Spleen (tissue), 11 donors: ENCODE measurements at regions not wholly inside any gene's neighbourhood (a gene's known extent, or its start where the extent isn't known, plus 50 kb on each side); places are given as distances from the start of the nearest gene placed in this dataset.

Source experiments
- DNase-seq: peaks from one replicate; pipeline ENCODE4 v3.0.0-alpha.2; 2020
- H3K27ac ChIP-seq, 8 donors: fragments of 200-600 bp; sonication (generic) in 7 of 8; 1 replicate in 4 of 8; 2 replicates in 4 of 8; pipeline versions ENCODE4 v1.5.0 to v1.8.0; 2016 to 2021; ENCODE audit warnings: inconsistent platforms in 4 of 8, mild to moderate bottlenecking in 4 of 8, moderate library complexity in 1 of 8
- H3K27me3 ChIP-seq, 7 donors: fragments of 200-600 bp; sonication (generic) in 6 of 7; replicated peaks in 1 of 7; 1 replicate in 4 of 7; 2 replicates in 3 of 7; pipeline versions ENCODE4 v1.5.0 to v1.8.0; 2016 to 2021; ENCODE audit warnings: inconsistent platforms in 3 of 7, mild to moderate bottlenecking in 1 of 7
- H3K36me3 ChIP-seq, 6 donors: fragments of 200-600 bp; sonication (generic) in 5 of 6; 1 replicate in 4 of 6; 2 replicates in 2 of 6; pipeline versions ENCODE4 v1.5.0 to v1.8.0; 2016 to 2021; ENCODE audit warnings: inconsistent platforms in 2 of 6
- H3K4me1 ChIP-seq, 6 donors: fragments of 200-600 bp; sonication (generic) in 5 of 6; 1 replicate in 3 of 6; 2 replicates in 3 of 6; pipeline versions ENCODE4 v1.5.0 to v1.8.0; 2016 to 2021; ENCODE audit warnings: inconsistent platforms in 3 of 6
- H3K4me3 ChIP-seq, 8 donors: fragments of 200-600 bp; sonication (generic) in 7 of 8; 1 replicate in 4 of 8; 2 replicates in 4 of 8; pipeline versions ENCODE4 v1.5.0 to v1.8.0; 2016 to 2021; ENCODE audit warnings: inconsistent platforms in 4 of 8, mild to moderate bottlenecking in 4 of 8, moderate library complexity in 2 of 8
- H3K9me3 ChIP-seq, 8 donors: fragments of 200-600 bp; sonication (generic) in 7 of 8; 1 replicate in 4 of 8; 2 replicates in 4 of 8; pipeline versions ENCODE4 v1.5.0 to v1.8.0; 2016 to 2021; ENCODE audit warnings: inconsistent platforms in 4 of 8
- CTCF ChIP-seq, 11 experiments: fragments of 200-600 bp in 7 of 11; fragments of 450-650 bp in 4 of 11; sonication (generic) in 4 of 11; IDR thresholded peaks in 8 of 11; conservative IDR thresholded peaks in 3 of 11; 1 replicate in 7 of 11; 2 replicates in 4 of 11; pipeline versions ENCODE4 v1.4.0 to v1.8.0; 2016 to 2021; ENCODE audit warnings: antibody characterized with exemption in 11 of 11, inconsistent platforms in 4 of 11, mild to moderate bottlenecking in 1 of 11
- POLR2A ChIP-seq, 3 donors: fragments of 450-650 bp; IDR thresholded peaks; one replicate each; pipeline ENCODE4 v1.5.1; 2017; ENCODE audit warnings: antibody characterized with exemption in 3 of 3, mild to moderate bottlenecking in 1 of 3
- POLR2AphosphoS5 ChIP-seq, 3 donors: sonication (generic); formaldehyde crosslinking; IDR thresholded peaks; one replicate each; pipeline ENCODE4 v1.5.1; 2017; ENCODE audit warnings: antibody characterized with exemption in 3 of 3
- WGBS, 5 donors: extraction: QIAGEN DNeasy Blood & Tissue Kit in 3 of 5; methylation state at CpG; one replicate each; pipeline versions ENCODE4 v1.1.5 to v1.1.7; 2013 to 2018; 5-methylcytosine and 5-hydroxymethylcytosine counted together
- intact Hi-C: fragments of 100-400 bp; cut with DNase I; formaldehyde crosslinking; loops from one replicate; pipeline ENCODE4 v1.15.0; 2023; ENCODE audit warnings: low total_unique reads
- donor health status: healthy with polysubstance abuse.
- donor health status: DM: no; HTN: no; CAD: no; lungs with moderate emphysema.
- donor health status: DM: no; HTN: no; CAD: no.
- donor health status: Bipolar disorder and iron deficiency.
- donor health status: healthy.
- donor health status: DM: no; HTN: no; CAD: no.
- donor health status: DM: yes; HTN: yes; CAD: no.

- no peak for DNase-seq
- Histone ChIP-seq H3K27me3 (no peaks in the 10 kb centered on the region), H3K27ac (no peak overlapping the region), H3K36me3 (no peaks in the 10 kb centered on the region), H3K4me1 (no peaks in the 10 kb centered on the region), H3K9me3 (peaks cover 0 to 14% (median 10%) of the 10 kb centered on the region in 8 donors), H3K4me3 (no peak overlapping the region)
- intact Hi-C loops = no loop called here
- TF ChIP-seq POLR2AphosphoS5 (IDR thresholded peaks at IDR 0.05) = no peak
- TF ChIP-seq CTCF (IDR thresholded peaks at IDR 0.05 in 8 of 11, conservative IDR thresholded peaks at IDR 0.05 in 3 of 11) = no peak
- no peak for TF ChIP-seq POLR2A (IDR thresholded peaks at IDR 0.05)
- WGBS, 5 donors = 26 to 47% (median 36%) methylated on average over 3 of the region's 3 CpGs
Measured at GRCh38 chr7:24428676-24429075, 144.6 kb upstream of the PALS2 start.

- no peak overlapping the region for H3K4me3 ChIP-seq
- 92 to 99% (median 96%) methylated on average over 29 to 30 of the region's 30 CpGs for WGBS, 5 donors
- H3K27me3 ChIP-seq = no peaks in the 10 kb centered on the region
- no peak for DNase-seq
- peaks cover 0 to 6% (median 0%) of the 10 kb centered on the region in 8 donors for H3K9me3 ChIP-seq
- H3K4me1 ChIP-seq = no peaks in the 10 kb centered on the region
- intact Hi-C loops = no loop called here
- TF ChIP-seq POLR2A (IDR thresholded peaks at IDR 0.05) = no peak
- no peak overlapping the region for H3K27ac ChIP-seq
- no peaks in the 10 kb centered on the region for H3K36me3 ChIP-seq
Measured at GRCh38 chr7:24432677-24433076, 140.6 kb upstream of the PALS2 start.

DNA sequence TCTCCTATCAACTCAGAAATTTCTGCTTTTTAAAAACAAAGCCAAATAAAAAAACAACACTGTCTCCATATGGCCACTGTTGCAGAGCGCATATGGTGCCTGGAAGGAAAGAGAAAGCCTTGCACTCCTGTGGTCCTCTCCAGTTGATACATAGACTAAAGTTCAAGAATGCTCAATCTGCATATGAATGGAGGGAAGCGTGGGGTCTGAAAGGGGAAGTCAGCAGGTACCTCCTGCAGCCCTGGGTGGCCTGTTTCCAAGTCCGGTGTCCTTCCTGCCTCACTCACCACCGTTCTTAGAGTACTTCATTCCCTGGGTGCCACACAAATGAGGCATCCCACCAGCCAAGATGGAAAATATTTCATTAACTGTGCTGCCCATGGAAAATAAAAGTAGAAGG is 138.3 kb upstream of the PALS2 start:
- H3K36me3 ChIP-seq = no peaks in the 10 kb centered on the region
- H3K27me3 ChIP-seq = no peaks in the 10 kb centered on the region
- 36 to 41% (median 37%) methylated on average over 4 of the region's 4 CpGs for WGBS, 5 donors
- H3K27ac ChIP-seq = no peak overlapping the region
- intact Hi-C loops = no loop called here
- TF ChIP-seq POLR2A (IDR thresholded peaks at IDR 0.05) (no peak), CTCF (IDR thresholded peaks at IDR 0.05 in 8 of 11, conservative IDR thresholded peaks at IDR 0.05 in 3 of 11) (no peak), POLR2AphosphoS5 (IDR thresholded peaks at IDR 0.05) (no peak)
- H3K9me3 ChIP-seq = peaks cover 0 to 6% (median 0%) of the 10 kb centered on the region in 8 donors
- DNase-seq = no peak
- H3K4me3 ChIP-seq = no peak overlapping the region
- no peaks in the 10 kb centered on the region for H3K4me1 ChIP-seq

DNA sequence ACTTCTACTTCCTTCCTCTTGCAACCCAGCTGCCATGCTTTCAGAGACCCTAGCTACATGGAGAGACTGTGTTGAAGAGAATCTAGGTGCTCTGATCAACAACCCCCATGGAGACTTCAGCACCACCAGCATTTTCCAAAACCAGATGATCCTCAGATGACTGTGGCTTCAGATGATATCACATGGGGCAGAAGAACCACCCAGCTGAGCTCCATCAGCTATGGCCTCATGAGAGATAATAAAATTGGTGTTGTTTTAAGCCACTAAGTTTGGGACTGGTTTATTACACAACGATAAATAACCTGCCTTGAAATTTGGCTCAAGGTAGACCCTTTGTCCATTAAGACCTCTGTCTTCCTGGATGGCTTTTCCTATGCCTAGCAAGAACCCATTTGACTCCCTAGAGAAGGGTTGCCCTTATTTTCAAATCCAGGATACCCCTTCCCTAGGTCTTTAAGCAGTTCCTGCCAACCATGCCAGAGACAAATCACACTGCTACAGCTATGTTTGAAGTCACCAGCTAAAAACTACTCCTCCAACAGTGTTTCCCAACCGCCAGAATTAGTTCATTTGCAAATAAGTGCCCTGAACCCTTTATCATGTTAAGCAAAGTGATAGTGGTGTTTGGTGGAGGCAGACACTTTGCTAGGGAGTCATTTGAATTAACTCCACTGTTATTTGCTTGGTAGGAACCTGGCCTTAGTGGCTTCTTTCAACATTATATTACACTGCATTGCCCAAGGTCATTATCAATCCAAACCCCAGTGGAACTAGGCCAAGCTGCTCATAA is 136.9 kb upstream of the PALS2 start:
- DNase-seq = no peak
- peaks cover 0 to 6% (median 0%) of the 10 kb centered on the region in 8 donors for H3K9me3 ChIP-seq
- H3K4me1 ChIP-seq = peaks cover 0 to 3% (median 0%) of the 10 kb centered on the region in 6 donors
- 83 to 95% (median 89%) methylated on average over 2 of the region's 2 CpGs for WGBS, 5 donors
- H3K27ac ChIP-seq = no peak overlapping the region
- intact Hi-C loops = no loop called here
- no peaks in the 10 kb centered on the region for H3K27me3 ChIP-seq
- no peaks in the 10 kb centered on the region for H3K36me3 ChIP-seq
- TF ChIP-seq POLR2AphosphoS5 (IDR thresholded peaks at IDR 0.05) (no peak), CTCF (IDR thresholded peaks at IDR 0.05 in 8 of 11, conservative IDR thresholded peaks at IDR 0.05 in 3 of 11) (no peak), POLR2A (IDR thresholded peaks at IDR 0.05) (no peak)
- no peak overlapping the region for H3K4me3 ChIP-seq
